Activated CD8-positive, alpha-beta memory T cell treated with anti-CD3 and anti-CD28 coated beads, Interleukin-2, amount 50 U/mL, for 4 hours (primary cell): ENCODE measurements at regions not wholly inside any gene's neighbourhood (a gene's known extent, or its start where the extent isn't known, plus 50 kb on each side); places are given as distances from the start of the nearest gene placed in this dataset.
"Not testable (repeated sequence)": the region's sequence is repeated elsewhere in the genome, so short reads cannot be mapped to it uniquely, and the experiment has no call there.

Experiments
- DNase-seq: peaks from one replicate; pipeline ENCODE4 v3.0.0-alpha.2; 2020

- DNase-seq, result no peak
These were observed 68.7 kb downstream of the VSIG4 start for GRCh38 chrX:65971151-65971550.

GRCh38 chrX:65967159-65967558, 72.7 kb downstream of the VSIG4 start:
- not testable (repeated sequence) for DNase-seq

- no peak for DNase-seq
These were observed 78.2 kb downstream of the VSIG4 start for GRCh38 chrX:65961714-65962113.

- DNase-seq, result no peak
These were observed 91.8 kb downstream of the VSIG4 start for GRCh38 chrX:65948103-65948502.

GRCh38 chrX:65941775-65942174, 98.1 kb downstream of the VSIG4 start:
- no peak for DNase-seq

GRCh38 chrX:65933085-65933589, 106.7 kb downstream of the VSIG4 start:
- no peak for DNase-seq

- no peak for DNase-seq
These were observed 107.5 kb downstream of the VSIG4 start for GRCh38 chrX:65932173-65933084.

GRCh38 chrX:65928522-65928921, 111.4 kb downstream of the VSIG4 start:
- DNase-seq, result no peak

- DNase-seq, result not testable (repeated sequence)
These were observed 112.5 kb downstream of the VSIG4 start for GRCh38 chrX:65927386-65927785.

- DNase-seq, result peak; percentile 26
These were observed 113.5 kb downstream of the VSIG4 start for GRCh38 chrX:65926095-65927019.

- DNase-seq, result no peak
These were observed 114.3 kb downstream of the VSIG4 start for GRCh38 chrX:65925592-65925991.

GRCh38 chrX:65925005-65925404, 114.9 kb downstream of the VSIG4 start:
- DNase-seq, result no peak

GRCh38 chrX:65921363-65921762, 118.5 kb downstream of the VSIG4 start:
- DNase-seq, result no peak

- no peak for DNase-seq
These were observed 119.3 kb downstream of the VSIG4 start for GRCh38 chrX:65920620-65921019.

GRCh38 chrX:65910899-65911298, 129.0 kb downstream of the VSIG4 start:
- DNase-seq, result no peak

GRCh38 chrX:65903750-65904149, 136.1 kb downstream of the VSIG4 start:
- DNase-seq, result no peak

GRCh38 chrX:65902011-65902410, 137.9 kb downstream of the VSIG4 start:
- DNase-seq, result no peak

GRCh38 chrX:65900850-65901844, 138.7 kb downstream of the VSIG4 start:
- no peak for DNase-seq

GRCh38 chrX:65894133-65894532, 145.7 kb downstream of the VSIG4 start:
- DNase-seq, result no peak

GRCh38 chrX:65891817-65892216, 148.1 kb downstream of the VSIG4 start:
- not testable (repeated sequence) for DNase-seq

- DNase-seq, result not testable (repeated sequence)
These were observed 151.7 kb downstream of the VSIG4 start for GRCh38 chrX:65888150-65888549.

GRCh38 chrX:65883556-65883955, 156.3 kb downstream of the VSIG4 start:
- no peak for DNase-seq
